Endothelial cell of umbilical vein (primary cell): ENCODE measurements at regions not wholly inside any gene's neighbourhood (a gene's known extent, or its start where the extent isn't known, plus 50 kb on each side); places are given as distances from the start of the nearest gene placed in this dataset.

Experiments
- EZH2 ChIP-seq: IDR thresholded peaks from 2 replicates; pipeline ENCODE4 v1.6.1; 2012; ENCODE audit warnings: borderline replicate concordance, low read depth, mild to moderate bottlenecking, moderate library complexity, low read length, inconsistent platforms; ENCODE audit not compliant: severe bottlenecking
- JUN ChIP-seq: IDR thresholded peaks from 2 replicates; pipeline ENCODE4 v1.6.1; 2011; ENCODE audit warnings: borderline replicate concordance, low read depth; ENCODE audit not compliant: insufficient read length, insufficient read depth
- MYC ChIP-seq: IDR thresholded peaks from one replicate; pipeline ENCODE4 v1.6.1; 2011; ENCODE audit warnings: mild to moderate bottlenecking, low read depth, low read length
- POLR2A ChIP-seq: IDR thresholded peaks from 2 replicates; pipeline ENCODE4 v1.6.1; 2012; ENCODE audit warnings: low read depth, mild to moderate bottlenecking, control low read depth, low read length
- POLR2AphosphoS5 ChIP-seq: IDR thresholded peaks from 2 replicates; pipeline ENCODE4 v1.6.1; 2012; ENCODE audit warnings: low read depth, mild to moderate bottlenecking, control low read depth, low read length, moderate library complexity; ENCODE audit not compliant: insufficient read depth
- TF ChIP-seq, protein P1 (sequence below), 2 donors: IDR thresholded peaks; 1 replicate in 1 of 2; 2 replicates in 1 of 2; pipeline ENCODE4 v1.5.1; 2011; ENCODE audit warnings: low read length in 2 of 2, mild to moderate bottlenecking in 2 of 2, moderate library complexity in 2 of 2, control low read depth in 1 of 2, inconsistent platforms in 1 of 2, low read depth in 1 of 2; ENCODE audit not compliant: insufficient read depth in 1 of 2; ENCODE audit errors: extremely low read depth in 1 of 2
- TF ChIP-seq, protein P2 (sequence below): IDR thresholded peaks from 2 replicates; pipeline ENCODE4 v1.6.1; 2011; ENCODE audit not compliant: insufficient read depth, insufficient read length

DNA sequence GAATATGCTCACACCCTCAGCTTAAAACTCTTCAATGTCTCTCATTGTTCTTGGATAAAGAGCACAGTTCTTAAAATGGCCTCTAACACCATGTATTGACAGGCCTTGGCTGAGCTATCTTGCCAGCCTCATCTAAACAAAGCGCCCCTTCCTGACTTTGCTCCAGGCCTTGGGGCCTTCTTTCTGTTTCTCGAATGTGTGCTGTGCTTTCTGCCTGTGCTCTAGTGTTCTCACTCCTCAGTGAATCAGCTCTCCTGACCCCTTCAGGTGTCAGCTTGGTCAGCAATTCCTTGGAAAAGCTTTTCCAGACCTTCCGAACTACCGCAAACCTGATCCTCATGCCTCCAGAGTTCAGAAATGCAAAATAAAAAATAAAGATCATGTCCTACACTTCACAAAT is 346.3 kb upstream of the FSTL5 start:
- TF ChIP-seq, protein P1, sequence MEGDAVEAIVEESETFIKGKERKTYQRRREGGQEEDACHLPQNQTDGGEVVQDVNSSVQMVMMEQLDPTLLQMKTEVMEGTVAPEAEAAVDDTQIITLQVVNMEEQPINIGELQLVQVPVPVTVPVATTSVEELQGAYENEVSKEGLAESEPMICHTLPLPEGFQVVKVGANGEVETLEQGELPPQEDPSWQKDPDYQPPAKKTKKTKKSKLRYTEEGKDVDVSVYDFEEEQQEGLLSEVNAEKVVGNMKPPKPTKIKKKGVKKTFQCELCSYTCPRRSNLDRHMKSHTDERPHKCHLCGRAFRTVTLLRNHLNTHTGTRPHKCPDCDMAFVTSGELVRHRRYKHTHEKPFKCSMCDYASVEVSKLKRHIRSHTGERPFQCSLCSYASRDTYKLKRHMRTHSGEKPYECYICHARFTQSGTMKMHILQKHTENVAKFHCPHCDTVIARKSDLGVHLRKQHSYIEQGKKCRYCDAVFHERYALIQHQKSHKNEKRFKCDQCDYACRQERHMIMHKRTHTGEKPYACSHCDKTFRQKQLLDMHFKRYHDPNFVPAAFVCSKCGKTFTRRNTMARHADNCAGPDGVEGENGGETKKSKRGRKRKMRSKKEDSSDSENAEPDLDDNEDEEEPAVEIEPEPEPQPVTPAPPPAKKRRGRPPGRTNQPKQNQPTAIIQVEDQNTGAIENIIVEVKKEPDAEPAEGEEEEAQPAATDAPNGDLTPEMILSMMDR (IDR thresholded peaks at IDR 0.05; ENCODE audit: extremely low read depth in 1 of 2, insufficient read depth in 1 of 2, low read depth in 1 of 2, low read length in 2 of 2): no peak
- TF ChIP-seq POLR2A: no peak
- TF ChIP-seq POLR2AphosphoS5: no peak
- TF ChIP-seq, protein P2, sequence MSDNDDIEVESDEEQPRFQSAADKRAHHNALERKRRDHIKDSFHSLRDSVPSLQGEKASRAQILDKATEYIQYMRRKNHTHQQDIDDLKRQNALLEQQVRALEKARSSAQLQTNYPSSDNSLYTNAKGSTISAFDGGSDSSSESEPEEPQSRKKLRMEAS: no peak
- TF ChIP-seq EZH2: no peak
- no peak for TF ChIP-seq MYC
- no peak for TF ChIP-seq JUN
